ENCODE measurements at regions not wholly inside any gene's neighbourhood (a gene's known extent, or its start where the extent isn't known, plus 50 kb on each side); places are given as distances from the start of the nearest gene placed in this dataset.
A peak's percentile ranks its signal among the peaks of the same experiment; 100 is the strongest.

DNA sequence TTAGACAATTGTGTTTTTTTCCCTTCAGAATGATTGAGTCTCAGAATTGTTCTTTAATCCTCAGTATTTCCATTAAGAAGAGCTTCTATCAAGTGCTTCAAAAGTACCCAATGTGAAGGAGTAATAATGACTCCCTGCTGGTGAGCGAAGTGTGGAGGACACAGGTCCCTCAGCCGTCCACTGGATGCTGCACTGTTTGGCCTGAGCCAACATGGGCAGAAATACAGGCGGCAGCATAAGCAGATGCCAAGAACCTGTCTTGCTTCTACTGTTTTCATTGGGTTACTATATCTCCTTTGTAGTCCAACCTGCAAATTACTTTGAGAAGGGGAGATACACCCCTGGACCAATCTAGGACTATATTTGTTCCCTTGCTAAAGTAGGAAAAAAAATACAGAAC is 55.3 kb upstream of the DPH5 start:
- no peak for DNase-seq

DNA sequence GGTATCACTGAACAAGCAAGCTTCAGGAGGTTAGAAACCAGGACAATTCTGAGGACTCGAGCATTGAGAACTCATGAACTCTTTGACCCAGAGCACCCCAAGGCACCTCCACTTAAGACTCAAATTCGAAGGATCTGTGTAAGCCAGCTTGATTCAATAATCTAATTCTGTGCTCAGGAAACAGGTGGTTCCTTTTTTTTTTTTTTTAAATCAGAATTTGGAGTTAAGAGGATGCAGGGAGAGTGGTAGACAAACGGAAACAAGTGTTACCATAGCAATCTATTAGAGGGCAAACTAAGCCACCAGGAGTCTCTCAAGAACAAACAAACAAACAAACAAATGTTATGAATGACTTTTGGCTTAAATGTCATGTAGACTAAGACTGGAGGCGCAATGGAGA is 53.8 kb upstream of the DPH5 start:
- DNase-seq: peak; percentile 45

DNA sequence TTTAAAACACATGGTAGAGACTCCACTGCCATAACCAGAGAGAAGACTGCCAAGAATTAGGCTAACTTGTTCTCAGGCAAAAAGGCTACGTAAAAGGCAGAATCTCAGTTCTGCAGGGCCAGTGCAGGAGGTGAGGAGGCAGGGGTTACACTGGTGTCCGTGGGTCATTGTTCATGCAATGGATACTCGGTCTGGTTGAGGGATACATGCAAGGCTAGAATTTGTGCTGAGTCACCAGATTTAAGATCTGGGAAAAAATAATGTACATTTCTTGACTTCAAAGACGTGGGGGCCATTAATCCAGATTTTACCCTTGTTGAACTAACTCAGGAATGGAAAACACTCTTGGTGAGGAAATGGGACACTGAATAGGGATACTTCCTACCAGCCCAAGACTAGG is 52.3 kb upstream of the DPH5 start:
- no peak for DNase-seq

DNA sequence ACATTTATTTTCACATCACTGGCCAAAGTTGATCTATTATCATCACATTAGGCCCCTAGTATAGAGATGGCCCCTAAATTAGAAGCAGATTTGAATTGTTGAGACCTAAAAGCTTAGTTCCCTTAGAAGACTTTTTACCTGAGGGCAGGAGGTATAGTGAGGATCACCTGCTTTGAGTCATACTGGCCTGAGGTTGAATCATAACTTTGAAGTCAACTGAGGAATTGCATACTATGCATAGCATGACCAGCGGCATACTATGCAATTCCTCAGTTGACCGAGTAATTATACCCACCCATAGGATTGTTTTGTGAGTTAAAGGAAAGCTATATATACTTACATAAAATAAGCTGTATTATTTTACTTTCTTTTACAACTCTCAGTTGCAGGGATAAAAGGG is 50.3 kb upstream of the DPH5 start:
- DNase-seq: no peak
